ENCODE measurements at regions not wholly inside any gene's neighbourhood (a gene's known extent, or its start where the extent isn't known, plus 50 kb on each side); places are given as distances from the start of the nearest gene placed in this dataset.
"Not testable (repeated sequence)": the region's sequence is repeated elsewhere in the genome, so short reads cannot be mapped to it uniquely, and the experiment has no call there.

DNA sequence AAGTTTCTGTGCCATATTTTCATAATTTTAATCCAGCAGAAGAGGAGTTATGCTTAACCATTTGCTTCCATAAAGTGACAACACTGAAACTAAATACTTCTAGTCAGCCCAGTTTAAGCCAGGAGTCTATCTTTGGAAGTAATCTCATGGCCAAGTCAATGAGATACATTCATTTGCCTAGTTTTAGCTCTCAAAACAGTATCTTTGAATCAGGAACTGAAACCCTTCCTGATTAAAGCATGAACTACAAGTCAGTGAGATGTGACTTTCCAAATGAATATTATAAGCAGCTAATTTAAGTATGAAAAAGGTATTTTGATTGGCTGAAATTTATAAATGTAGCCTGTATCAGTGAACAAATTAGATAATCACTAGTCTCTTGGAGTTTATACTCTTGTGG lies 491.5 kb downstream of the SLC6A15 start:
- Mint-ChIP-seq H3K36me3 (no peaks in the 10 kb centered on the region), H3K4me1 (ENCODE audit: low read depth) (no peaks in the 10 kb centered on the region), H3K27ac (no peak overlapping the region), H3K4me3 (no peak overlapping the region), H3K27me3 (no peaks in the 10 kb centered on the region), H3K9me3 (no peaks in the 10 kb centered on the region)
- no peak for DNase-seq
- intact Hi-C loops (cut with micrococcal nuclease) = no loop called here
- CTCF ChIA-PET = no interaction called here
- POLR2A ChIA-PET = no interaction called here

DNA sequence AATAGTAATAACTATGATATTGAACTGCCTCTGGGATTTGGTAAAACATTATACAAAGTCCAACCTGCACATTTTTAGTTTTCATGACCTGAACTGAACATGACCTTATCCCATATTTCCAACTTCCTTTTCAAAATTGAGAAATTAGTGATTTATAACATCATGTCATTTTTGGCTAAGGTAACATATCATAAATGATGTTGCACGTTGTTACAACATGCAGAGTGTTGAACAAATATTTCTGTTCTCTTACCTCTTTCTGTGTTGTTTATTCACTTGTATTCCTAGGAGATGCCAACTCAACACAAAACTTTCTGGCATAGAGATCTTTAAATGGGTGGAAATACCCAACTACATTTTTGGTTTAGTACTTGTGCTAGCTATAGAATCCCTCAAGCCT lies 496.0 kb downstream of the SLC6A15 start:
- Mint-ChIP-seq H3K4me1 (ENCODE audit: low read depth) (no peaks in the 10 kb centered on the region), H3K27me3 (no peaks in the 10 kb centered on the region), H3K9me3 (no peaks in the 10 kb centered on the region), H3K4me3 (no peak overlapping the region), H3K27ac (no peak overlapping the region), H3K36me3 (no peaks in the 10 kb centered on the region)
- intact Hi-C loops (cut with micrococcal nuclease) = no loop called here
- ChIA-PET CTCF (interaction anchor here (0.7 kb wide), 1 partner anchor 8 kb away, joined by 3 read pairs; no protein-coding TSS in a partner anchor), POLR2A (no interaction called here)
- no peak for DNase-seq

DNA sequence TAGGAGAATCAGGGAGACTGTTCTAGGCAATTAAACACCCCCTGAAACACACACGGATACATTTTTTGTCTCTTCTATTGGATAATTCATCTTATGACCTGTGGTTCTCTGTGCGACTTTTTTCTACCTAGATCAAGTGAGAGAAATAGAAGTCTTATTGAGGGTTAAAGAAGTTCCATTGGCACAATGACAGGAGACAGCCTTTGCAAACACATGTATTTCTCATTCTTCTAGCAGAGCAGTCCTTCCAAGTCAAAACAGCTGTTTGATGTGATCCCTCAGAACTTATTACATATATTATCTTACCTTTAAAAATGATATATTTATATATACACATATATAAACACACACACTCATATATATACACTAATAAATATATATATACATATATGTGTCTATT lies 496.7 kb downstream of the SLC6A15 start:
- Mint-ChIP-seq H3K36me3 (no peaks in the 10 kb centered on the region), H3K9me3 (no peaks in the 10 kb centered on the region), H3K27ac (no peak overlapping the region), H3K27me3 (no peaks in the 10 kb centered on the region), H3K4me1 (ENCODE audit: low read depth) (no peaks in the 10 kb centered on the region), H3K4me3 (no peak overlapping the region)
- intact Hi-C loops (cut with micrococcal nuclease) = no loop called here
- POLR2A ChIA-PET = no interaction called here
- no peak for DNase-seq
- CTCF ChIA-PET = interaction anchor here (0.7 kb wide), 1 partner anchor 9 kb away, joined by 3 read pairs; no protein-coding TSS in a partner anchor

DNA sequence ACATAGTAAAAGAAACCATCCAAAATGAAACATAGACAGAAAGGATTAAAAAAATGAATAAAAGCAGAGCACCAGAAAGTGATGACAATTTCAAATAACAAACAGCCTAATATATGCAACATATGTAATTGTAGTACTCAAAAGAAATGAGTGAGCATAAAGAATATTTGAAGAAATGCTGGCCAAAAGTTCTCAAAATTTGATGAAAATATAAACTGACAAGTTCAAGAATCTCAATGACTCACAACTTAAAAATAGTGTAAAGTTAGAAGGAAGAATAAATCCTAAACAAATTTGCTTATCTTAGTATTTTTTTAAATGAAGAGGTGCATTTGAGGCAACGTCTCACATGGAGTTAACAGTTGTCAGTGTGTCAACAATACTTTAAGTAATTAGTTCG lies 498.9 kb downstream of the SLC6A15 start:
- Mint-ChIP-seq H3K9me3 (no peaks in the 10 kb centered on the region), H3K27ac (no peak overlapping the region), H3K27me3 (no peaks in the 10 kb centered on the region), H3K4me3 (no peak overlapping the region), H3K36me3 (no peaks in the 10 kb centered on the region), H3K4me1 (ENCODE audit: low read depth) (no peaks in the 10 kb centered on the region)
- ChIA-PET CTCF (no interaction called here), POLR2A (no interaction called here)
- intact Hi-C loops (cut with micrococcal nuclease) = no loop called here
- no peak for DNase-seq

DNA sequence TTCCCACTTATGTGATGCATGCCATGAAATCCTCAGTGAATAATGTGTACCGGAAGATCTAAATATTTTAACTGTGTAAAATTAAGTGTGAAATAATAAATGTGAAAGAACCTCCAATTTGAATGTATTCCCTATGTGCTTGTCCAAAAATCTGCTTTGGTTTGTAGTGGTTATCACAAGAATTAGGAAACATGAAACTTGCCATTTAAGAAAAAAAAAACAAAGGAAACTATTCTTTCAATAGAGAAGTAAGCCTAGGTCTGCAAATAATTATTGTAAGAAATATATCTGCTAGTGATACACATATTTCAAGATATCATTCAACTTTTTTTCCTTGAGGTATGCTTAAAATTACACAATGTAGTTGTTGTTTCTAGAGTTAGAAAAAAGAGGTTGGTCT lies 500.4 kb downstream of the SLC6A15 start:
- Mint-ChIP-seq H3K4me1 (ENCODE audit: low read depth) (no peaks in the 10 kb centered on the region), H3K27ac (no peak overlapping the region), H3K9me3 (no peaks in the 10 kb centered on the region), H3K27me3 (no peaks in the 10 kb centered on the region), H3K4me3 (no peak overlapping the region), H3K36me3 (no peaks in the 10 kb centered on the region)
- no peak for DNase-seq
- POLR2A ChIA-PET = no interaction called here
- intact Hi-C loops (cut with micrococcal nuclease) = no loop called here
- CTCF ChIA-PET = no interaction called here

DNA sequence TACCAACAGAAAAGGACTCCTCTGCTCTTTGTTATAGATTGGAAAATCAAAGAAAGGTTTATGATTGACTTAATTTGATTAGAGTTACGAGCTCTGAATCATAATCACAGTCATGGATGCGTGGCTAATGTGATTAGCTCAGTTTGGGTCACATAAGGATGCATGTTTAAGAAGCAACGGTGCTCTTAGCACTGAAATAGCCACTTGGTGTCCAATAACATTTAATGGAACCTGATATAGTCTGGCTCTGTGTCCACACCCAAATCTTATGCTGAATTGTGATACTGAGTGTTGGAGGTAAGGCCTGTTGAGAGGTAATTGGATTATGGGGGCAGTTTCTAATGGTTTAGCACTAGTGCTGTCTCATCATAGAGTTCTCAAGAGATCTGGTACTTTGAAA lies 501.6 kb downstream of the SLC6A15 start:
- Mint-ChIP-seq H3K27ac (no peak overlapping the region), H3K4me1 (ENCODE audit: low read depth) (no peaks in the 10 kb centered on the region), H3K9me3 (no peaks in the 10 kb centered on the region), H3K36me3 (no peaks in the 10 kb centered on the region), H3K27me3 (no peaks in the 10 kb centered on the region), H3K4me3 (no peak overlapping the region)
- no peak for DNase-seq
- CTCF ChIA-PET = no interaction called here
- intact Hi-C loops (cut with micrococcal nuclease) = no loop called here
- POLR2A ChIA-PET = no interaction called here

DNA sequence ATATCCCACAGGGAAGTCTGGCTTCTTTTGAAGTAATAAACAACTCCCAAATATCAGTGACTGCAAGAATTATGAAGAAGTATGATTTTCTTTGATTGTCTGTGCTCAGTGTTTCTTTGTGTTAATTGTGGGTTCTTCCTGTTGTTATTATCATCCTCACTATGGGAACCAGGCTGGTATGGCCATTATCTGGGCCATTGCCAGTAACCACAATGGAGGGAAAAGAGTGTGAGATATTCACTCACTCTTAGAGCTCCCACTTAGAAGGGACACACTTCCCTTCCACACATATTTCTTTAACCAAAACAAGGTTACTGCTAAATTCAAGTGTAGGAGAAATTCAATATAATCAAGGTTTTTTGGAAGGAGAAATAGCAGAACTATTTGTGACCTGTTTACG lies 503.7 kb downstream of the SLC6A15 start:
- Mint-ChIP-seq H3K4me3 (no peak overlapping the region), H3K27ac (no peak overlapping the region), H3K36me3 (no peaks in the 10 kb centered on the region), H3K9me3 (no peaks in the 10 kb centered on the region), H3K27me3 (no peaks in the 10 kb centered on the region), H3K4me1 (ENCODE audit: low read depth) (no peaks in the 10 kb centered on the region)
- ChIA-PET POLR2A (no interaction called here), CTCF (no interaction called here)
- no peak for DNase-seq
- intact Hi-C loops (cut with micrococcal nuclease) = no loop called here

DNA sequence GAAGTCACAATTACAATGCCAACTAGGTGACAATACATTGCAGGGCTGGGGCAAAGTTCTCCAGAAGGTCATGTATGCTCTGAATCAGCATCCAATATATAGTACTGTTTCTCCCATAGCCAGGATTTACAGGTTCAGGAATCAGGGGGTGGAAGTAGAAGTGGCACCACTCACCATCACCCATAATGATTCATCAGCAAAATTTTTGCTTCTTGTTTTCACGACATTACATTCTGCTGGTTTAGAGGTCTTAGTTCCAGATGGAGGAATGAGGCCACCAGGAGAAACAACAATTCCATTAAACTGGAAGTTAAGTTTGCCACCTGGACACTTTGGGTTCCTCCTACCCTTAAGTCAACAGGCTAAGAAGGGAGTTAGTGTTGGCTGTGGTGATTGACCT lies 505.9 kb downstream of the SLC6A15 start:
- H3K9me3 Mint-ChIP-seq; POLR2A ChIA-PET; H3K27ac Mint-ChIP-seq; intact Hi-C loops (cut with micrococcal nuclease); H3K4me1 Mint-ChIP-seq (ENCODE audit: low read depth); DNase-seq; CTCF ChIA-PET; H3K27me3 Mint-ChIP-seq; H3K4me3 Mint-ChIP-seq; H3K36me3 Mint-ChIP-seq: not testable (repeated sequence)

DNA sequence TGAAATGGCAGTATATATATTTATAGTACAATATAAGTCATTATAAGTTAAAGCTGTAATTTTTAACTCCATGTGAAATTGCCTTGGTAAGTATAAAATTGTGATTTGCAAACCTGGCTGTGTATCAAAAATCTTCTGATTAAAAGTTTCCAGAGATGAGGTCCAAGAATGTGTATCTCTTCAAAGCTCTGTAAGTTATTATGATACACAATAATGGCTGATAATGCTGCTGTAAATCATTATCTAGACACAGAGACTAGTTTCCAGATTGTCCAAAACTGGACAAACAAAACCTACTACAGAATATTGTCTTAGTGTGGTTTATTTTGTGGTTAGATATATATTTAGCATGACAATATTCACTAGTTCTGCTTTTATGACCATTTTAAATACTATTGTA lies 514.8 kb downstream of the SLC6A15 start:
- H3K4me3 Mint-ChIP-seq = no peak overlapping the region
- ChIA-PET POLR2A (no interaction called here), CTCF (no interaction called here)
- peaks cover 2% of the 10 kb centered on the region for H3K27me3 Mint-ChIP-seq
- DNase-seq = no peak
- intact Hi-C loops (cut with micrococcal nuclease) = no loop called here
- H3K27ac Mint-ChIP-seq = no peak overlapping the region
- H3K9me3 Mint-ChIP-seq = no peaks in the 10 kb centered on the region
- no peaks in the 10 kb centered on the region for H3K36me3 Mint-ChIP-seq
- H3K4me1 Mint-ChIP-seq (ENCODE audit: low read depth) = no peaks in the 10 kb centered on the region

DNA sequence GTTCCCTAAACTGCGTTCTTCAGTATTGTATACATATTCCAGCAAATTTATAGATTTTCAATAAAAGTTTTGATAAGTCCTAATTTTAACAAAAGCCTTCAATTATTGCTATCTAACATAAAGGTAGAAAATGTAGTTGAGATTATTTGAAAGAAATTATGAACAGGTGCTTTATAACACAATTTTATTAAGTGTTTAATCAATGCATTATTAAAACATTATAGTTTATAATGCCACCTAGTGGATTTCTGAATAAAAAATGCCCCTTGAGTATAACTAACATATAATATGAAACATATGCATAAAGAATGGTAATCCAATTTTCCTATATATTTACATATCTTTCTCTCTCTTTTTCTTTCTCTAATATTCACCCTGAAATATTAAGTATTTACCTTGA lies 515.3 kb downstream of the SLC6A15 start:
- H3K36me3 Mint-ChIP-seq = no peaks in the 10 kb centered on the region
- CTCF ChIA-PET = no interaction called here

DNA sequence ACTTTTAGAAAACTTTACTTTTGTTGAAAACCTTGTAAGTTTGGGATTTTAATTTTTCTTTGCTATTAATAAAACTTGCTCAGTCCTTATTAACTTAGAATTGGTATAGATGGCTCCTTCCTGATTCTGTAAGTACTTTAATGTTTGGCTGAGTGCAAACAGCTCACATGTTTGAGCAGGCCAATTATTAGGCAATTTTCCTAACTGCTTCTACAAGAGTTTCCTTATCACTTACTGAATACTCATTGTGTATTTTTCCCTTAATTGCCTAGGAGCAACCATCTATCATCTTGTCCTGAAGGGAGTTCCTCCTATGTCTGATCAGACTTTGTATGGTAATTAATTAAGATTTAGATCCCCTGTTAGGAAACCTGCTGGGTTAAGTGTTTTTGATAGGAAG lies 521.4 kb downstream of the SLC6A15 start:
- DNase-seq; H3K9me3 Mint-ChIP-seq; H3K4me1 Mint-ChIP-seq (ENCODE audit: low read depth); CTCF ChIA-PET; H3K27me3 Mint-ChIP-seq; H3K27ac Mint-ChIP-seq; H3K4me3 Mint-ChIP-seq; H3K36me3 Mint-ChIP-seq; POLR2A ChIA-PET; intact Hi-C loops (cut with micrococcal nuclease): not testable (repeated sequence)

More for the DNA sequence above, 515.3 kb downstream of the SLC6A15 start:
- Mint-ChIP-seq H3K27ac (no peak overlapping the region), H3K4me3 (no peak overlapping the region), H3K9me3 (no peaks in the 10 kb centered on the region), H3K4me1 (ENCODE audit: low read depth) (no peaks in the 10 kb centered on the region), H3K27me3 (peaks cover 2% of the 10 kb centered on the region)
- intact Hi-C loops (cut with micrococcal nuclease) = no loop called here
- no peak for DNase-seq
- POLR2A ChIA-PET = no interaction called here

DNA sequence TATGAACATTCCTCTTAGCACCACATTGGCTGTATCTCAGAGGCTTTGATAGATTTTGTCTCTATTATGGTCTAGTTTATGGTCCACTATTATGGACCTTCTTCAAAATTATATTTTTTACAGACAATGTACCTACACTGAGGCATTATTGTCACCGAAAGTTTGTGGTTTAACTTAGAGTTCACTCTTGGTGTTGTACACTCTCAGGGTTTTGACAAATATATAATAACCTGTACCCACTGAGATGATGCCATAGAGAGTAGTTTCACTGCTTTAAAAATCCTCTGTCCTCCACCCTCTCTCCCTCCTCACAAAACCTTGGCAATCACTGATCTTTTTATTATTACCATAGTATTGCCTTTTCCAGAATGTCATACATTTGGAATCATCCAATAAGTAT lies 528.2 kb downstream of the SLC6A15 start:
- Mint-ChIP-seq H3K36me3 (no peaks in the 10 kb centered on the region), H3K27me3 (no peaks in the 10 kb centered on the region), H3K9me3 (peaks cover 17% of the 10 kb centered on the region), H3K4me3 (no peak overlapping the region), H3K27ac (no peak overlapping the region), H3K4me1 (ENCODE audit: low read depth) (no peaks in the 10 kb centered on the region)
- DNase-seq = no peak
- ChIA-PET POLR2A (no interaction called here), CTCF (no interaction called here)
- intact Hi-C loops (cut with micrococcal nuclease) = no loop called here

DNA sequence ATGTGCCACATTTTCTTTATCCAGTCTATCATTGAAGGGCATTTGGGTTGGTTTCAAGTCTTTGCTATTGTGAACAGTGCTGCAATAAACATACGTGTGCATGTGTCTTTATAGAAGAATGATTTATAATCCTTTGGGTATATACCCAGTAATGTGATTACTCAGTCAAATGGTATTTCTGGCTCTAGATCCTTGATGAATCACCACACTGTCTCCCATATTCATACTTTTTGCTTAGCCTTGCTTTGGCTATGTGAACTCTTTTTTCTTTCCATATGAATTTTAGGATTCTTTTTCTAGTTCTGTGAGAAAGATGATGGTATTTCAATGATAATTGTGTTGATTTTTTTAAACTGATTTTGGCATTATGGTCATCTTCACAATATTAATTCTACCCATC lies 530.1 kb downstream of the SLC6A15 start:
- POLR2A ChIA-PET; H3K36me3 Mint-ChIP-seq; H3K27ac Mint-ChIP-seq; CTCF ChIA-PET; H3K4me3 Mint-ChIP-seq; H3K27me3 Mint-ChIP-seq; intact Hi-C loops (cut with micrococcal nuclease); DNase-seq; H3K4me1 Mint-ChIP-seq (ENCODE audit: low read depth): not testable (repeated sequence)
- peaks cover 17% of the 10 kb centered on the region for H3K9me3 Mint-ChIP-seq

DNA sequence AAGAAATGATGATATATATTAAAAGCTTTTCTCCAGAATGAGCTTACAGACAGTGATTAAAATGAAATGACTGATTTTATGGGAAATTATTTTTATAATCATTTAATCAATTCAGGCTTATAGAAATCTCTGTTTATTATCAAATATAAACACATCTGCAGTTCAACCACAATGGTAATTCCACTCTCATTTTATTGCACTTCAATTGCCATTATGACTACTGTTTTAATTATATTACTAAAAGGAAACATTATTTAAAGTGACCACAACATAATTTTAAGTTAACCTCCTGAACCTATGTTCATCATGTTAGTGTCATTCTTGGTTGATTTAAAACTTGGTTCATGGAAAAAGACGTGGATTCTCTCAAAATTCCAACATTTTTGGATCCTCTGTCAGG lies 536.3 kb downstream of the SLC6A15 start:
- no peaks in the 10 kb centered on the region for H3K4me1 Mint-ChIP-seq (ENCODE audit: low read depth)
- CTCF ChIA-PET = no interaction called here
- H3K36me3 Mint-ChIP-seq = no peaks in the 10 kb centered on the region
- no peak for DNase-seq
- H3K27me3 Mint-ChIP-seq = no peaks in the 10 kb centered on the region
- POLR2A ChIA-PET = no interaction called here
- no peak overlapping the region for H3K4me3 Mint-ChIP-seq
- no peak overlapping the region for H3K27ac Mint-ChIP-seq
- intact Hi-C loops (cut with micrococcal nuclease) = no loop called here
- H3K9me3 Mint-ChIP-seq = peaks cover under 1% of the 10 kb centered on the region
